Brain microvascular endothelial cell (primary cell): ENCODE measurements at regions not wholly inside any gene's neighbourhood (a gene's known extent, or its start where the extent isn't known, plus 50 kb on each side); places are given as distances from the start of the nearest gene placed in this dataset.

Experiments used
- DNase-seq: peaks from one replicate; pipeline ENCODE4 v3.0.0-alpha.2; 2020
- H3K27ac ChIP-seq: fragments of 250-450 bp; sonication (Bioruptor Pico); 2 replicates; pipeline ENCODE4 v1.5.1; 2020; ENCODE audit warnings: mild to moderate bottlenecking, moderate library complexity
- H3K27me3 ChIP-seq: fragments of 250-450 bp; sonication (Bioruptor Pico); replicated peaks from 2 replicates; pipeline ENCODE4 v1.5.1; 2020; ENCODE audit warnings: mild to moderate bottlenecking
- H3K36me3 ChIP-seq: fragments of 250-450 bp; sonication (Bioruptor Pico); replicated peaks from 2 replicates; pipeline ENCODE4 v1.5.1; 2020; ENCODE audit warnings: mild to moderate bottlenecking
- H3K4me3 ChIP-seq: 2 replicates; pipeline ENCODE4 v1.5.1; 2011; ENCODE audit warnings: low read depth, mild to moderate bottlenecking, control low read depth, low read length, moderate library complexity
- in situ Hi-C: cut with HindIII; loops from 2 replicates; pipeline ENCODE4 v1.10.0; 2017; ENCODE audit warnings: low sequenced_read_pairs, low pct_ligation_motif_present
- TF ChIP-seq, protein P1 (sequence below): IDR thresholded peaks from 2 replicates; pipeline ENCODE4 v1.5.1; 2011; ENCODE audit warnings: low read depth, mild to moderate bottlenecking, moderate library complexity, low read length, control low read depth, inconsistent platforms; ENCODE audit errors: missing control alignments

DNA sequence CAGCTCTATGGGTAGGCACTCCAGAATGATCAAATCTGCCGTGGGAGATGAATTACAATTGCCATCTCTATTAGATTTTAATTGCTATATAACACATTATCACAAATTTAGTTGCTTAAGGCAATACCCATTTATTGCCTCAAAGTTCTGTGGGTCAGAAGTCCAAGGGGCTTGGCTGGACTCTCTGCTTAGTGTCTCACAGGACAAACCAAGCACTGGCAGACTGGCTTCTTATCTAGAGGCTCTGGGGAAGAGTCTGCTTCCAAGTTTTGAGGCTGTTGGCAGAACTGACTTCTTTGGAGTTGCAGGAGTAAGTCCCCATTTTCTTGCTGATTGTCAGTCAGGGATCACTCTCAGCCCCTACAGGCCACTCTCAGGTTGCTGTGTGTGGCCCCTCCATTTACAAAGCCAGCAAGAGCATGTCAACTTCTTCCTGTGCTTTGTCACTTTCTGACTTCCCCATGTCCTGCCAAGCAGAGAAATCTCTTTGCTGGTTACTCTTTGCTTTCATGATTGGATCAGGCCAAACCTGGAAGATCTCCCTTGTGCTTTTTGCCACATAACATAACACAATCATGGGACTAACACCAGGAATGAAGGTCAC lies 93.5 kb upstream of the PRICKLE2 start:
- in situ Hi-C loops, result no loop called here
- H3K27me3 ChIP-seq, result no peaks in the 10 kb centered on the region
- no peak overlapping the region for H3K4me3 ChIP-seq
- no peaks in the 10 kb centered on the region for H3K36me3 ChIP-seq
- TF ChIP-seq, protein P1, sequence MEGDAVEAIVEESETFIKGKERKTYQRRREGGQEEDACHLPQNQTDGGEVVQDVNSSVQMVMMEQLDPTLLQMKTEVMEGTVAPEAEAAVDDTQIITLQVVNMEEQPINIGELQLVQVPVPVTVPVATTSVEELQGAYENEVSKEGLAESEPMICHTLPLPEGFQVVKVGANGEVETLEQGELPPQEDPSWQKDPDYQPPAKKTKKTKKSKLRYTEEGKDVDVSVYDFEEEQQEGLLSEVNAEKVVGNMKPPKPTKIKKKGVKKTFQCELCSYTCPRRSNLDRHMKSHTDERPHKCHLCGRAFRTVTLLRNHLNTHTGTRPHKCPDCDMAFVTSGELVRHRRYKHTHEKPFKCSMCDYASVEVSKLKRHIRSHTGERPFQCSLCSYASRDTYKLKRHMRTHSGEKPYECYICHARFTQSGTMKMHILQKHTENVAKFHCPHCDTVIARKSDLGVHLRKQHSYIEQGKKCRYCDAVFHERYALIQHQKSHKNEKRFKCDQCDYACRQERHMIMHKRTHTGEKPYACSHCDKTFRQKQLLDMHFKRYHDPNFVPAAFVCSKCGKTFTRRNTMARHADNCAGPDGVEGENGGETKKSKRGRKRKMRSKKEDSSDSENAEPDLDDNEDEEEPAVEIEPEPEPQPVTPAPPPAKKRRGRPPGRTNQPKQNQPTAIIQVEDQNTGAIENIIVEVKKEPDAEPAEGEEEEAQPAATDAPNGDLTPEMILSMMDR, result no peak
- H3K27ac ChIP-seq, result no peak overlapping the region
- DNase-seq, result no peak

DNA sequence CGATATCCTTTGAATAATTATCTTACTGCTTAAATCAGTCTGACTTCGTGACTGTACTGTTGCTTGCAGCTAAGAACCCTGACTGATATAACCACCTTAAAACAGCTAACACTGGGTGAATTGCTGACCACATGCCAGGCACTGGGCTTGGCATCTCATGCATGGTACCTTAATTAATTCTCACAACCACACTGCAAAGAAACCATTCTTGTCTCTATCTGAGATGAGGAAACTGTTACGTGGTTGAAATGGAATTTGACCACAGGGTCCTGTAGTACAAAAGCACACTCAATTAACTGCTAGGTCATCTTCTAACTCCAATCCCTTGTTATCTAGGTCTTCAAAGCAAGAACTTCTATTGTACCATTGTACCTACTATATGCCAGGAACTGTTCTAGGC lies 92.7 kb upstream of the PRICKLE2 start:
- TF ChIP-seq, protein P1, result no peak
- H3K36me3 ChIP-seq, result no peaks in the 10 kb centered on the region
- DNase-seq, result no peak
- no peak overlapping the region for H3K27ac ChIP-seq
- no peaks in the 10 kb centered on the region for H3K27me3 ChIP-seq
- H3K4me3 ChIP-seq, result no peak overlapping the region
- in situ Hi-C loops, result no loop called here

DNA sequence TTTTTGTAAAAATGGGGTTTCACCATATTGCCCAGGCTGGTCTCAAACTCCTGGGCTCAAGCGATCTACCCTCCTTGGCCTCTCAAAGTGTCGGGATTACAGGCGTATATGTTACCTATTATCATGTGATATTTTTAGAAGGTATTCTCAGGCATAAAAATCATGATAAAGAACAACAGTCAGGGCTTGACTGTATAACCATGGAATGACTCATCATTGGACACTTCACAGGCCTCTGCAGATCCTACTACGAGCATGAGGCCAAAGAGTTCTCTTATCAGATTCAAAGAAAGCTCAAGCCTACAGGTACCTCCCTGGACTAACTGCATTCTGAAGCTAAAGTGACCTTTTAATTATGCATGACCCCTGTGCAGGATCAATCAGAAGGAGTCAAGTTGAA lies 91.7 kb upstream of the PRICKLE2 start:
- in situ Hi-C loops, result no loop called here
- TF ChIP-seq, protein P1, result no peak
- Histone ChIP-seq H3K4me3 (no peak overlapping the region), H3K36me3 (no peaks in the 10 kb centered on the region), H3K27me3 (no peaks in the 10 kb centered on the region), H3K27ac (no peak overlapping the region)
- peak; percentile 46 for DNase-seq

DNA sequence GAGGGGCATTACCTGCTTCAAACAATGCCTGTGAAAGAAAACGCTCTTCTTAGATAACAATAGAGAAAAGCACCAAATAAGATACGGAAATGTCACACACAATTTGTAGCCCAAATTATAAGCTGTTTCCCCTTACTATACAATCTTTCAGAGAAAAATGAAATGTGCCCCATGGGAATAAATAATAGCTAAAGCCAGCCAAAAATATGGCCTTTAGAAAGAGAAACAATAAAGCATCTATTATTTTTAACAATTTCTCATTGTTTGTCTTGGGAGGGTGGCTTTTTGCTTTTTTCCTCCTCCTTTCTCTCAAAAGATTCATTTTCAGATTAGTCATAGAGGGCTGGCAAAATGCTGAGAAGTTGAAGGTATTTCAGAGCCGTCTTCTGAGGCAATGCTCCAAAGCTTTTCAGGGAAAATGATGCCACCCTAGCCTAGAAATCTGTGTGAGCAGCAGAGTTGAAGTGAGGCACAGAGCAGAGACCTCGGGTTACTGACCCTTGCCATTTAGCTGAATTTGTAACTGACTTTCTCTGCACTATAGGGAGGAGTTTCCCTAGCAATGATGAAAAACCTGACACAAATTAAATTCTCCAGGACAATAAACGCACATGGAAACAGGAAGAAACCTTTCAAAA lies 86.3 kb upstream of the PRICKLE2 start:
- no peaks in the 10 kb centered on the region for H3K36me3 ChIP-seq
- DNase-seq, result no peak
- H3K4me3 ChIP-seq, result no peak overlapping the region
- TF ChIP-seq, protein P1, result no peak
- in situ Hi-C loops, result no loop called here
- H3K27me3 ChIP-seq, result no peaks in the 10 kb centered on the region
- H3K27ac ChIP-seq, result no peak overlapping the region

DNA sequence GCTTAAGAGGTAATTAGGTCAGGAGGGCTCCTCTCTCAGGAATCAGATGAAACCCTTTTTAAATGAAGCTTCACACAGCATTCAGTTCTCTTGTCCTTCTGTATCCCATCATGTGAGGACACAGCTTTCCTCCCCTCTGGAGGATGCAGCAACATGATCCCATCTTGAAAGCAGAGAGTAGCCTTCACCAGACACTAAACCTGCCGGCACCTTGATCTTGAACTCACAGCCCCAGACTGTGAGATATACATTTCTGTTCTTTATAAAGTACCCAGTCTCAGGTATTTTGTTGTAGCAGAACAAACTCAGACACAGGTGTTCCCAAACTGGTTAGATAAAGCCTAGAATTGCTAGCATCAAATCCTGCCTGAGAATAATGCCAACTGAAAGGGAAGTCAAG lies 83.7 kb upstream of the PRICKLE2 start:
- H3K4me3 ChIP-seq, result no peak overlapping the region
- in situ Hi-C loops, result no loop called here
- TF ChIP-seq, protein P1, result no peak
- no peak for DNase-seq
- no peaks in the 10 kb centered on the region for H3K36me3 ChIP-seq
- no peaks in the 10 kb centered on the region for H3K27me3 ChIP-seq
- no peak overlapping the region for H3K27ac ChIP-seq

DNA sequence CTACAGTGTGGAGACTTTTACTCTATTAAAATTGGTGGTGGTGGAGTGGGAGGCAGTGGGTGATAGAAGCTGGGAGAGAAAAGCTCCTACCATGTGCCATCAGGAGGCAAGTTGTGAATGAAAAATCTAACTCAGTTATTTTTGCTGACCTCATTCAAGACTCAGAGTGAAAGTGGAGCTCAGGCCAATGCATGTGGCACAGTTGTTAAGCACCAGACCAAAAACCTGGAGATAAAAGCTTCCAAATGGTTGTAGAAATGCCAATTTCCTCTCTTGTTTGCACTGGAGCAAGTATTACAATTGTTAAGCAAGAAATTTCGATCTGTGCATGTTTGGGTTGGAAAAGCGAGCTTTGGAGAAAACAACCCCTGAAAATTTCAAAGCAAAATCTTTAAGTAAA lies 81.5 kb upstream of the PRICKLE2 start:
- H3K27ac ChIP-seq, result no peak overlapping the region
- TF ChIP-seq, protein P1, result no peak
- in situ Hi-C loops, result no loop called here

More for the DNA sequence above, 81.5 kb upstream of the PRICKLE2 start:
- DNase-seq, result no peak
- H3K27me3 ChIP-seq, result no peaks in the 10 kb centered on the region
- H3K36me3 ChIP-seq, result no peaks in the 10 kb centered on the region
- H3K4me3 ChIP-seq, result no peak overlapping the region
